ENCODE measurements at regions not wholly inside any gene's neighbourhood (a gene's known extent, or its start where the extent isn't known, plus 50 kb on each side); places are given as distances from the start of the nearest gene placed in this dataset.

DNA sequence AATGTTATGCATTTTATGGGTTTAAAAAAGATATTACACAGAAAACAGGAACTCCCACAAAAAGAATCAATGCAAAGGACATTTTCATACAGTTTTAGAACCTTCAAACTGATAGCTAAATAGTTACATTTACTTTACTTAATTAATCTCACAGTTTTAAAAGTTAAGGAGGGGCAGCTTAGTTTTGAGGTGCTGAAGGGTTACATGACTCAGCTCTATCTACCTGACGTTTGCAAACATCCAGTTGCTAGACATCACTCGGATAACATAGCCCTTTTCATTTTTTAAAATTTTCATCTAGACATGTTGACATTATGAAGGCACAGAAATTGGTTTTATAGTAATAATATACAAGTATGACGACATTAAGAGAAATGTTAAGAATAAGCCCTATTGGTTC lies 53.7 kb upstream of the HSD17B12 start:
- DNase-seq (ENCODE audit: low read depth): no peak

All from iris pigment epithelial cell (primary cell).